Ammon's horn (tissue), 1 donor: ENCODE measurements at regions not wholly inside any gene's neighbourhood (a gene's known extent, or its start where the extent isn't known, plus 50 kb on each side); places are given as distances from the start of the nearest gene placed in this dataset.
A peak's percentile ranks its signal among the peaks of the same experiment; 100 is the strongest.

ENCODE experiments used
- DNase-seq: peaks from one replicate; pipeline ENCODE4 v3.0.0-alpha.2; 2016; ENCODE audit warnings: low spot score

DNA sequence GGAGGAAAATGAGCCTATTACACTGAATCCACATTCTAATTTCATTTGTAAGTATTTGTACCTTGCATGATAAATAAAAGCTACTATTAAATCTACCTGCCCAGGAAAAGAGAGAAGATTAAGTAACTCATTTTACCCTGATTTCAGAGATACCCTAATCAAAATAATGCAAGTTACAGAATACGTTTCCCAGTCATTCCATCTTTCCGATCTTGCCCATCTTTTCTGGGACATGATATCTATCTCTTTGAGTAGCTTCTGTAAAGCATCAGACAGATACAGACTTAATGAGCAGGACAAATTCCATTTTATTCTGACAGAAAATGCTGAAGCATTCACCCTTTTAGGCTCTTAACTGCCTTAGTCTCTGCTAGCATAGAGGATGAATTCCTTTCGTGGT, 56.6 kb downstream of the SPRY2 start:
- DNase-seq: no peak

DNA sequence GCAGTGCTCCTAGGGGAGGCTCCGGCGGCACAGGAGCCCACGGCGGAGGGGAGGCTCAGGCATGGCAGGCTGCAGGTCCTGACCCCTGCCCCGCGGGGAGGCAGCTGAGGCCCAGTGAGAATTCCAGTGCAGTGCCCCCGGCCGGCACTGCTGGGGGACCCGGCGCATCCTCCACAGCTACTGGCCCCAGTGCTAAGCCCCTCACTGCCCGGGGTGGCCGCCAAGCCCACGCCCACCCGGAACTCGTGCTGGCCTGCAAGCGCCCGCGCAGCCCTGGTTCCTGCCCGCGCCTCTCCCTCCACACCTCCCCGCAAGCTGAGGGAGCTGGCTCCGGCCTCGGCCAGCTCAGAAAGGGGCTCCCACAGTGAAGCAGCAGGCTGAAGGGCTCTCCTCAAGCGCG, 62.2 kb downstream of the SPRY2 start:
- DNase-seq: no peak

DNA sequence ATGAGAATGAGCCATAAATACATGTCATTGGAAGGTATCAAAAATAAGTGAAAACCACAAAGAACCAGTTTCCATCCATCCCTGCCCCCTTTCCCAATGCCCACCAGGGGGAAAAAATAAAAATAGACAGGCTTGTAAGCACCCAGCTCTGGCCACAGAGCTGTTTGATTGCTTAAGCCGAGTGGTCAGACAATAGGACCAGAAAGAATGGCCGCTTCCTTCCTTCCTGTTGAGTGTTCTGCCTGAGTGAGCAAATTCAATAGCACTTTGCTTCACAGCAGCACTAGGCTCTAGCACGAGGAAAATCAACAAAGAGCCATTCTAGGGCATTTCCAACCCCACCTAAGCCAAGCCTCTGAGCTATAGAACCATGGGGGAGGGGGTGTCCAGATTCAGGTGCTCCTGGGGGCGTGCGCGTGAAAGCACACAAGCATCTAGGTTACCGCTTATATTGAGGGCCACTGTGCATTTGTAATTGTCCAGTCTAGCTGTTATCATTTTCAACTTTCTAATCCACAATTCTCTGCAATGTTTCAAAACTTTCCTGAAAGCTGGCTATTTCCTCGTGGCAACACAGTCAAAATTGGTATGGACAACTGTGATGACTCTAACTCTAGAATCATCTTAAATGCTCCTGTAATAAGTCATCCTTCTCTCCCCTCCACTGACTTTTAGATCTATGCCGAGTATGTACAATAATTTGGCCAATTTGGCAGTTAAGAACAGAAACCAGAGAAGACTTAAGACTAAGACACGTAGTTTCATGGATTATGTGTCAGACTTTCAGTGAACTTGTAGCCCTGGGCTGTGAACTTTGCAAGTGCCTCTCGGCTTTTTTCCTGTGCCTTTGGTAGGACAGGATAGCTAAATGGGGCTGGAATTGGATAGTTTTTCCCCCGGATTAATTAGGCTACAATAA, 64.3 kb downstream of the SPRY2 start:
- DNase-seq: peak; percentile 75

DNA sequence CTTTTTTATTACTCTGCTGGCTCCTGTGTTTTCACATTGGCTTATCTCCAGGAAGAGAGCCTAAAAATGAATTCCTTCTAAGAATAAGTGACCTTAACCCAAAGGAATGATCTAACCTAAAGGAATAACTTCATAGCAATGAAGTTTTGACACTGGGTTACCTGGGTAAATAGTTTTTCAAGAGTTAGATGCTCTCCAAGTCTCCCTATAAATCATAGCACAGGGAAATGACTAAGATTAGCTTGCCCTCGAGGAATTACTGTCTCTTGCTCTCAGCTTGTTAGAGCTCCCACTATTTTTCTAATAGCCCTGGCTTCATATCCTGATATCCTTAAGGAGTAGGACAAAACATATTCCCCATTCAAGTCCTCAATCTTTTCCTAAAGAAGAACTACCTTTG, 66.3 kb downstream of the SPRY2 start:
- DNase-seq: no peak

DNA sequence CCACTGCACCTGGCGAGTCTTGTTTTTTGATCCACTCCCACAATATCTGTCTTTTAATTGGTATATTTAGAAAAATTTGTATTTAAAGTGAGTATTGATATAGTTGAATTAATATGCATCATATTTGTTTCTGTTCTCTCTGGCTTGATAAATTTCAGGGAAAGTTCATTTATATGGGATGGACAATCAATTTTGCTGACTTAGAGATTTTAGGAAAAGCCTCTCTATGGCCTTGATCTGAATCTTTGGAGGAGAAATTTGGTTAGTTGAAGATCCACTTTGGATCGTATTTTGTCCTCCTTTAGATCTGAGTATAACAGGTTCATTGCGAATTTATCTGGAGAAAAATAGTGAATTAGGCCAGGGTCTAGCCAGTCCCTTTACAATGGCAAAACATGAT, 67.2 kb downstream of the SPRY2 start:
- no peak for DNase-seq

DNA sequence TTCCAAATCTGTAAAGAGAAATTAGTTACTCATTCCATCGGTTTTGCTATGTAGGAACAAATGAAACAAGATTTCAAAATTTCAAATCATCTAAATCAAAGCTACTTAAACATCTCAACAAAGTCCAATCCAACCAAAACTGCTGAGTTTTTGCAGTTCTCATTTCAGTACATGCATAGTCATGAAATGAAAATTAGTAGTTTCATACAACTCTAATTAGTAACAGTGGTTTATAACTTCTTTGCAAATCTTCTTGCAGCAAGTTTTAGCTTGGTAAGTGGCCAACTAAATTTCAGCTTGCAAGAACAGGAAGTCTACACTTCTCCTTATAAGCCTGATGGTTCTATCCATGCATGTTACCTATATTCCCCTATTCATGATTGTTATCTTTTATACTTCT, 75.6 kb downstream of the SPRY2 start:
- no peak for DNase-seq

DNA sequence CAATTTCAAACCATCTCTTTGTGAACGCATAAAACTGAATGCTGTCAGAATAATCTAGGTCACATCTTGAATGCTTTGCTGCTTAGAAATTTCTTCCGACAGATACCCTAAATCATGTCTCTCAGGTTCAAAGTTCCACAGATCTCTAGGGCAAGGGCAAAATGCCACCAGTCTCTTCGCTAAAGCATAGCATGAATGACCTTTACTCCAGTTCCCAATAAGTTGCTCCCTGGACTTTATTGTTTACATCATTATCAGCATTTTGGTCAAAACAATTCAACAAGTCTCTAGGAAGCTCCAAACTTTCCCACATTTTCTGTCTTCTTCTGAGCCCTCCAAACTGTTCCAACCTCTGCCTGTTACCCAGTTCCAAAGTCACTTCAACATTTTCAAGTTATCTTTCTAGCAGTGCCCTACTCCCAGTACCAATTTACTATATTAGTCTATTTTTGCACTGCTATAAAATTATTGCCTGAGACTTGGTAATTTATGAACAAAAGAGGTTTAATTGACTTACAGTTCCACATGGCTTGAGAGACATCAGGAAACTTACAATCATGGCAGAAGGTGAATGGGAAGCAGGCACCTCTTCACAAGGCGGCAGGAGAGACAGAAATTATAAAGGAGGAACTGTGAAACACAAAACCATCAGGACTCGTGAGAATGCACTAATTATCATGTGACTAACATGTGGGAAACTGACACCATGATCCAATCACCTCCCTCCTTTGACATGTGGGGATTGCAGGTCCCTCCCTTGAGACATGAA, 77.0 kb downstream of the SPRY2 start:
- no peak for DNase-seq

DNA sequence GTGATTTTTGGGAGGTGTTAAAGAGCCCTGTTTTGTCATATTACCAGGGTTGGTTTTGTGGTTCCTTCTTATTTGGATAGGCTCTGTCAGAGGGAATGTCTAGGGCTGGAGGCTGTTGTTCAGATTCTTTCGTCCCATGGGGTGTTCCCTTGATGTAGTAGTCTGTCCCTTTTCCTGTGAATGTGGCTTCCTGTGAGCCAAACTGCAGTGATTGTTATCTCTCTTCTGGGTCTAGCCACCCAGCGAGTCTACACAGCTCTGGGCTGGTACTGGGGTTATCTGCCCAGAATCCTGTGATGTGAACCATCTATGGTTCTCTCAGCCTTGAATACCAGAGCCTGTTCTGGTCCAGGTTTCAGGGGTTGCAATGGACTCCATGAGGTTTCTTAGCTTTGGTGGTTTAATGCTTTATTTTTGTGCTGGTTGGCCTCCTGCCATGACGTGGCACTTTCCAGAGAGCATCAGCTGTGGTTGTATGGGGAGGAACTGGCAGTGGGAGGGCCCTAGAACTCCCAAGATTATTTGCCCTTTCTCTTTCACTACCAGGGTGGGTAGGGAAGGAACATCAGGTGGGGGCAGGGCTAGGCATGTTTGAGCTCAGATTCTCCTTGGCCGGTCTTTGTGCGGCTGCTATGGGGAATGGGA, 78.8 kb downstream of the SPRY2 start:
- no peak for DNase-seq

DNA sequence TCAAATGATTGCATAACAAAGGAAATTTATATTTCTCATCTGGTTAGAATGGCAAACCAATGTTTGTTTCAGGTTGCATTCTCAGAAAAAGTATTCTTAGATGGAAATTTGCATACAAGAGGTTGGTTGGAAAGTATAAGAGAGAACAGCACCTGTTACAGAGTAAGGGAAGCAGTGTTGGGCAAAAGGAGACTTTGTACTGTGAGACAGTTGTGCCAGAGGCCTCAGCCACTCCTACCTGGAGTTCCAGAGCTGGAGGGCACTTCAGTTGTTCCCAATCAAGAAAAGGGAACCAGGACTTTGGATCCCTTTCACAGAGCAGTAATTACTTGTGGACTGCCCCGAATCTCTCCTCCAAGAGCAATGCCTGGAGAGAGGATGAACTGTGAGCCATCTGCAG, 81.8 kb downstream of the SPRY2 start:
- no peak for DNase-seq

DNA sequence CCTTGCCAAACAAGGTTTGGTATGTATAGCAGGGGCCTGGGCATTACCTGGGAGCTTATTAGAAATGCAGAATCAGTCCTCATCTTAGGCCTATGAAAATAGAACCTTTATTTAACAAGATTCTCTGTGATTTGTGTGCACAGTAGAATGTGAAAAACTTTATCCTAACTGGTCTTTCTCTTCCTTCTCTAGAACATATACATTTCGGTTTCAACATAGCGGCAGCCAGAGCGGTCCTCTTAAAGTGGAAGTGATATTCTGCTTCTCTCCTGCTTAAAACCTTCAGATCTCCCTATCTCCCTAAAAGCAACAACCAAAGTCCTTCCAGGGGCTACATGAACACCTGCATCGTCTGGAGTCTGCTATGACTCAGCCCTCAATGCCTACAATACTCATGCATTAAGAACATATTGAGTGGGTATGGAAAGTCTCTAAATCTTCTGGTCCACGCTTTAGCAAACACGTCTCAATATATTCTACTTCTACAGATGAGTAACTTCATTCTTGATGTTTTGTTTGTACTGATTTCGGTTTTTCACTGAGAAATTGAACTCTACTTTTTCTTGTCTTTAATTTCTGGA, 84.5 kb downstream of the SPRY2 start:
- DNase-seq: no peak

DNA sequence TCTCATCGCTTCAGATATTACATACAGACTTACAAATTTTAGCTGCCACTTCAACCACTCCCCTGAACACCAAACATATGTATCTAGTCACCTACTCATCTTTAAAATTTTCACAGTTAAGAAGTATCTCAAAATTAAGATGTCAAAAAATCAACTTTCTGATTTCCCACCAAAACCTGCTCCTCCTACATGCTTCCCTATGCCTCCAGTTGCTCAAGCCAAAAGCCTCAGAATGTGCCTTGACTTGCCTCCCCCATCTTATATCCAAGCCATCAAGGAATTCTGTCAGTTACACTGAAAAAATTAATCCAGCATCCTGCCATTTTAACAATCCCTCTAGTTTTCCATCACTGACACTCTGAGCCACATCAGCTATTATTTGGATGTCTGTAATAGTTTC, 85.0 kb downstream of the SPRY2 start:
- no peak for DNase-seq

DNA sequence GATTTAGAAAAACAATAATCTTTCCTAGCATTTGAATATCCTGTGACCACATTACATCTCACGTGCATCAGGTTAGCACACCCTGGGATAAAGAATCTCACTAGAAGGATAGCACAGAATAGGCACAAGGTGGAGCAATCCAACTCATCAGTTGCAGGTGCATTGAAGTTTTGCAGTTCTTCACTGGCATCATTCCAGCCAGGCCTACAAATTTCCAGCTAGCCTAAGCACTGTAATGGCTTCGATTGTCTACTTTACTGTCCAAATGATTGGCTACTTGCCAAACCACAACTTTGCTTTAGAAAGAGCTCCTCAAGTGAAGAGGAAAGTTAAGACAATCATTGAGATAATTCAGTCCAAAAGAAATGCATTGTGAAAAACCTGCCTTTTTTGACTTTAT, 89.5 kb downstream of the SPRY2 start:
- no peak for DNase-seq

DNA sequence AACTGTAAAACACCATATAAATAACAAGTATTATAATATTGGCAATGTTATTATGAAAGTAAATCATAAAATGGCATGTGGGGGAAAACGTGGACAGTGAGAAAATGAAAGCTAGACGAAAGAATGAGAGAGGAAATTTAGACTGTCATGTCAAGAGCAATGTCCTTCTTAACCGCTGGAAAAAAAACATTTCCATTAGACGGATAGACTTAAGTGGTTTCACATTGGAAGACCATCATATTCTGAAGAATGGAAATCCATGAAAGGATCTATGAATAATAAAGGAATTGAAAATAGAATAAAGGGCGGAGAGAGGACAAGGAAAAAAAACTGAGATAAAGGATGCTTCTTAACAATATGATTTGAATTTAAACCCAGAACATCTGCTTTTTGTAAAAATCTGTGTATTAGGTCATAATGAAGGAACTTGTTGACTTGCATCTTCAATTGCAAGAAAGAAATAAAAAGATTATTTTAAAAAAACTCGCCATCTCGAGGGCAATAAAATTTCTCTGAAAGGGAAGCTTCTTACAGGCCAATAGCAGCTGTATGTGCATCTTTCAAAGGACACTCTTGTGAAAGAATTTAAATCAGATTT, 90.6 kb downstream of the SPRY2 start:
- DNase-seq: no peak

DNA sequence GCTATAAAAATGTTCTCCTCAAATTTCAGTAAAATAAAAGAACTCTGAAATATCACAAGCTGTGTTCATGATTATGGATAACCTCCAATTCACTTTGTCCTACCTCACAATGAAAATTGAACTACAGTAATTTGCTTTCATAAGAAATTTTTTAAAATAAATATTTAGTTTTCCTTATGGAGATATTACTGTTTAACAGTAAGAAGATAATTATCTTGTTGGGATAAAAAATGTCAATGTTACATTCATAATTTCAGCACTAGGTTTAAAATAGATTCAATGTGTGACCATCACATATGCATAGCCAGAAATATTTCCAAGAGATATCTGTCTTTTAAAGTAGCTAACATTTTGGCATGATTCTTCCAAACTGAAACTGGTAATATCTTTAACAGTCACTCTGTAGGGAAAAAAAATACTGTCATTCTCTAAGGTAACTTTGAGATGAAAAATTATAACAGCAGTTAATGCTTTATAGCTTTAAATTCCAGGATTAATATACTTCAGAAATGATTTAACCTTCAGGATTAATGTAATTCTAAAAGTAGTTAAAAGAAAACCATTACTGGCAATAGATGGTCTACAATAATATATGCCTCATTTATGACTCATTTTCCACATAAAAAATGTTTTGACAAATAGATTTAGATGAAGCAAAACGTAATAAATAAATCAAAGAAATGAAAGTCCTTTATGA, 91.3 kb downstream of the SPRY2 start:
- DNase-seq: no peak

DNA sequence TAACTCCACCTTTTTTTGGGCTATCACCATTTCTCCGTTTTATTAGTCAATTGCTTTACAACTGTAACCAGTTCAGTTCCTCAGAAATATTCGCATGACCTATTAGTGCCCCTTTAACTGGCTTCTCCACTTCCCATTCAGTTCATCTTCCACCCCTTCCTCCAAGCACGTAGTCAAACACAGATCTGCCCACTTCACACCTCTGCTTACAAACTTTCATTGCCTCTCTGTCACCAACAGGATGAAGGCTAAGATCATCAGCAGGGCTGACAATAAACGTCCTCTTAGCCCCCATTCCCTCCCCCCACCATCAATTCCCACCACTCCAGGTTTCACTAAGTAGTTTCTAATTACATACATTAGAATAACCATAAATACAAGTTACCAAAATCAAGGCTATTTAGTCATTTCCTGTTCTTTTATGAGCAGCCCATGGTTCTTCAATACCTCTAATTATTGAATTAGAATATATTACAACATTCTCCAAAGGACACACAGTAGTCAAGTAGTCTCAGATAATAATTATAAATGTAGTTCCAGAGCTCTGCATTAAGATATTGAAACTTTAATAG, 95.7 kb downstream of the SPRY2 start:
- DNase-seq: no peak

DNA sequence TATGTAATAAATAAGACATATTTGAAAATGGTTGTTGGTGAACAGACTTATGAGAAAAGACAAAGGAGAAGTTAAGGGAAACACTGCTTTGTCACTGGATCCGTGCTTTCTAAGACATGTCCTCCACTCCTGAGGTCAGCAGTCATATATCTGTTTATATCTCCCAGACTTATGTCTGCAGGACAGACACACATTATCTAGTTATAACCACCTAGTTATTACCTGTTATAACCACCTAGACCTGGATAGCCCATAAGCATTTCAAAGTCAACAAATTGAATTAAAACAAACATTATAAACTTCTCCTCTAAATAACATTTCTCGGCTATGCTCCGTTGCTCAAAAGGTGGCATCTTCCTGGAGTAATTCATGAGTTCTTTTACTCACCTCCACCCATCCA, 96.4 kb downstream of the SPRY2 start:
- no peak for DNase-seq

DNA sequence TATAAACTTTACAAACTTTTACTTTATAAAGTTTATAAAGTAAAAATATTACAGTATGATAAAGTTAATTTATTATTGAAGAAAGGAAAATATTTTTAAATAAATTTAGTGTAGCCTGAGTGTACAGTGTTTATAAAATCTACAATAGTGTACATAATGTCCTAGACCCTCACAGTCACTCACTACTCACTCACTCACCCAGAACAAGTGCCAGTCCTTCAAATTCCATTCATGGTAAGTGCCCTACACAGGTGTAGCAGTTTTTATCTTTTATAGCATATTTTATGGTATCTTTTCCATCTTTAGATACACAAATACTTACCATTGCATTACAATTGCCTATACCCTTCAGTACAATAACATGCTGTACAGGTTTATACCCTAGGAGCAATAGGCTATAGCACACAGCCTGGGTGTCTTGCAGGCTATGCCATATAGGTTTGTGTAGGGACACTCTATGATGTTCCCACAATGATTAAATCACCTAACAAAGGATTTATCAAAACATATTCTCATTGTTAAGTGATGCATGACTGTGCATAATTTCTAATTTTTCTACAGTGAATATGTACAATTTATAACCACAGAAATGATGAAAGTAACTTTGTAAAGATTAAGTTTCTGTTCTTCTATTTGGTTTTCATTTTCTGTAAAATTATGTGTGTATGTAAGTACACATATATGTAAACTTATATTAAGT, 98.0 kb downstream of the SPRY2 start:
- DNase-seq: no peak

DNA sequence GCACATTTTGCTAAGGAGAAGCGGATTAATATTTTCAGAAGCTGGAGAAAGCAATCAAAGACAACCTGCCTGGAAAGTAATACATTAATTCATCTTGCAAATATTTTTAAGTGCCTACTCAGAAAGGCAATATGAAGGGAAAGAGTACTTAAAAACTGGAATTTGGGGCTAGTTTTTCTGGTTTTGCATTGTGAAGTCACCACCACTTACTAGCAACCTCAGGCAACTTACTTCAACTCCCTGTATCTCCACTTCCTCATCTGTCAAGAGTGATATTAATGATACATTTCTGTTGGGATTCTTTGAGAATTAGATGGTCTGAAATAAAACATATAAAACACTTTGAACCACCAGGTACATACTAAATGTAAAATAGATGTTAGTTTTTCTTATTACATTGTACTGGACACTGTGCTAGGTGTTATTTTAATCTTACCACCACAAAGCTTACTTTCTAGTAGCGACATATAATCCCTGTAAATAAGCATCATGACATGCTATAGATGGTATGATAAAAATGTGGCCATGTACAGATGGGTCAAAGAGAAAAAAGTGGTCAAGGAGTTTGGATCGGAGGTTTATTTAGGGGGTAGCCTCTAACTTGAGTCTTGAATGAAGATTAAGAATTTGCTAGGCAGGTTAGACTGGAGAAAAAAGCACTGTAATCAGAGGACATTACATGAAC, 101.2 kb downstream of the SPRY2 start:
- no peak for DNase-seq

DNA sequence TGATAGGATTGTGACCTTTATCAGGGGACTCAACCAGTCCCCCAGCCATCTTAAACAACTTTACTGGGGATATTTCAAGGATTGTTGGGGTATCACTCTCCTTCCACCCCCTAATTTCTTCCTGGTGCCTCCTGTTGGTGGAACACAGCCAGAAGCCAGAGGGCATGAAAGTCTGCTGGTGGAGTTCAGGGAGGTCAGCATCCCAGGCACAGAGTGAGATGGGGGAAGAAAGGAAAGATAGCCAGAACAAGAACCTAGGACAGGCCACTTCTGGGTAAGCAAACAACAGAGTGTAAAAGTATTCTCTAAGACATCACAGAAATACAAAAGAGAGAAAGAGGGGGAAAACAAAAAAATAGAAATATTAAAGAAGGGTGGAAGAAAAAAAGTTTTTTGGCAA, 101.8 kb downstream of the SPRY2 start:
- no peak for DNase-seq

DNA sequence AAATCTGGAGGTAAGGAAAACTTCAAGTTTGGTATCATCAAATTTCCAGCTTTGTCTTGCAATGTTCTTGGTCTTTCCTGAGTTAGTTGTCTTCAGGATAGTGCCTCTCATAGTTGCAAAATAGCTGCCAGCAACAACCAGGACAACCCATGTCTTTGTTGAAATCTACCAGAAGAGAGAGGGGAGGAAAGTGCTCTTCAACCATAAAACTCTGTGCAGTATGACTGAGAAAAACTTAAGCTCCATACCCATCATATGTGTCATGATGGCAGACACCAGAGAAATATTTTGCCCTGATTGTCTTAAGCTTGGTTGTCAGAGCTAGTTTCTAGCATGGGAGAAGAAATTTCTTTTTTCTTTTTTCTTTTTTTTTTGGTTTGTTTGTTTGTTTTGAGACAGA, 103.3 kb downstream of the SPRY2 start:
- DNase-seq: no peak
